ENCODE measurements at regions not wholly inside any gene's neighbourhood (a gene's known extent, or its start where the extent isn't known, plus 50 kb on each side); places are given as distances from the start of the nearest gene placed in this dataset.

- H3K4me1 Mint-ChIP-seq: no peaks in the 10 kb centered on the region
- no peaks in the 10 kb centered on the region for H3K9me3 Mint-ChIP-seq
- intact Hi-C loops (cut with micrococcal nuclease): no loop called here
- no peak for DNase-seq
- no peak overlapping the region for H3K27ac Mint-ChIP-seq
- H3K4me3 Mint-ChIP-seq: no peak overlapping the region
- H3K36me3 Mint-ChIP-seq (ENCODE audit: low read depth): no peaks in the 10 kb centered on the region
- H3K27me3 Mint-ChIP-seq: peaks cover 20% of the 10 kb centered on the region
Measured at GRCh38 chr11:57121996-57122395, 59.8 kb upstream of the LRRC55 start.

GRCh38 chr11:57123590-57123989 lies 58.2 kb upstream of the LRRC55 start:
- Mint-ChIP-seq H3K27me3 (peaks cover 24% of the 10 kb centered on the region), H3K4me3 (no peak overlapping the region), H3K27ac (no peak overlapping the region), H3K9me3 (no peaks in the 10 kb centered on the region), H3K36me3 (ENCODE audit: low read depth) (no peaks in the 10 kb centered on the region), H3K4me1 (no peaks in the 10 kb centered on the region)
- intact Hi-C loops (cut with micrococcal nuclease): no loop called here
- DNase-seq: no peak

GRCh38 chr11:57124505-57124904 lies 57.2 kb upstream of the LRRC55 start:
- Mint-ChIP-seq H3K4me1 (no peaks in the 10 kb centered on the region), H3K4me3 (no peak overlapping the region), H3K27me3 (peaks cover 24% of the 10 kb centered on the region), H3K36me3 (ENCODE audit: low read depth) (no peaks in the 10 kb centered on the region), H3K27ac (no peak overlapping the region), H3K9me3 (no peaks in the 10 kb centered on the region)
- DNase-seq: no peak
- intact Hi-C loops (cut with micrococcal nuclease): no loop called here

- intact Hi-C loops (cut with micrococcal nuclease): no loop called here
Measured at GRCh38 chr11:57124917-57125316, 56.8 kb upstream of the LRRC55 start.

GRCh38 chr11:57126766-57127400 lies 54.9 kb upstream of the LRRC55 start:
- Mint-ChIP-seq H3K27ac (no peak overlapping the region), H3K27me3 (peaks cover 24% of the 10 kb centered on the region), H3K4me1 (no peaks in the 10 kb centered on the region), H3K36me3 (ENCODE audit: low read depth) (no peaks in the 10 kb centered on the region), H3K9me3 (no peaks in the 10 kb centered on the region), H3K4me3 (no peak overlapping the region)
- no peak for DNase-seq
- intact Hi-C loops (cut with micrococcal nuclease): no loop called here

More at GRCh38 chr11:57124917-57125316, 56.8 kb upstream of the LRRC55 start:
- H3K9me3 Mint-ChIP-seq: no peaks in the 10 kb centered on the region
- peaks cover 24% of the 10 kb centered on the region for H3K27me3 Mint-ChIP-seq
- H3K4me3 Mint-ChIP-seq: no peak overlapping the region
- no peaks in the 10 kb centered on the region for H3K36me3 Mint-ChIP-seq (ENCODE audit: low read depth)
- no peaks in the 10 kb centered on the region for H3K4me1 Mint-ChIP-seq
- no peak overlapping the region for H3K27ac Mint-ChIP-seq
- no peak for DNase-seq

GRCh38 chr11:57131080-57131790 lies 50.5 kb upstream of the LRRC55 start:
- Mint-ChIP-seq H3K27ac (no peak overlapping the region), H3K27me3 (peaks cover 6% of the 10 kb centered on the region), H3K4me1 (no peaks in the 10 kb centered on the region), H3K36me3 (ENCODE audit: low read depth) (no peaks in the 10 kb centered on the region), H3K9me3 (no peaks in the 10 kb centered on the region), H3K4me3 (no peak overlapping the region)
- no peak for DNase-seq
- intact Hi-C loops (cut with micrococcal nuclease): no loop called here

All from activated CD4-positive, alpha-beta T cell treated with anti-CD3 and anti-CD28 coated beads, Interleukin-2, amount 10 ng/mL, durations not matched to agents 24 days and 14 days (primary cell).